Adrenal gland (tissue), 9 donors: ENCODE measurements at regions not wholly inside any gene's neighbourhood (a gene's known extent, or its start where the extent isn't known, plus 50 kb on each side); places are given as distances from the start of the nearest gene placed in this dataset.
A peak's percentile ranks its signal among the peaks of the same experiment; 100 is the strongest.

ENCODE experiments used
- DNase-seq, 7 donors: peaks; one replicate each; pipeline ENCODE4 v3.0.0-alpha.2; 2019 to 2020
- H3K27ac ChIP-seq, 5 donors: fragments of 200-600 bp; sonication (generic) in 4 of 5; 1 replicate in 3 of 5; 2 replicates in 2 of 5; pipeline versions ENCODE4 v1.5.1 to v1.8.0; 2016 to 2020; ENCODE audit warnings: mild to moderate bottlenecking in 1 of 5
- H3K27me3 ChIP-seq: fragments of 200-600 bp; 2 replicates; pipeline ENCODE4 v1.8.0; 2021
- H3K36me3 ChIP-seq, 2 donors: fragments of 200-600 bp; replicated peaks in 1 of 2; 1 replicate in 1 of 2; 2 replicates in 1 of 2; pipeline versions ENCODE4 v1.5.1 to v1.8.0; 2018 to 2022
- H3K4me1 ChIP-seq, 2 donors: fragments of 200-600 bp; replicated peaks in 1 of 2; 1 replicate in 1 of 2; 2 replicates in 1 of 2; pipeline versions ENCODE4 v1.5.1 to v1.8.0; 2018 to 2021
- H3K4me3 ChIP-seq, 4 donors: fragments of 200-600 bp; sonication (generic) in 3 of 4; one replicate each; pipeline ENCODE4 v1.5.1; 2016 to 2018
- H3K9me3 ChIP-seq, 3 donors: fragments of 200-600 bp; sonication (generic) in 1 of 3; replicated peaks in 1 of 3; 1 replicate in 2 of 3; 2 replicates in 1 of 3; pipeline versions ENCODE4 v1.5.1 to v1.8.0; 2016 to 2021
- CTCF ChIP-seq, 6 experiments: fragments of 450-650 bp in 4 of 6; fragments of 200-600 bp in 2 of 6; sonication (generic) in 1 of 6; IDR thresholded peaks; 1 replicate in 5 of 6; 2 replicates in 1 of 6; pipeline versions ENCODE4 v1.5.1 to v1.8.0; 2016 to 2021; ENCODE audit warnings: antibody characterized with exemption in 6 of 6, mild to moderate bottlenecking in 2 of 6, moderate library complexity in 1 of 6
- POLR2A ChIP-seq, 2 donors: fragments of 450-650 bp; IDR thresholded peaks; one replicate each; pipeline ENCODE4 v1.6.1; 2017; ENCODE audit warnings: antibody characterized with exemption in 2 of 2, mild to moderate bottlenecking in 2 of 2, moderate library complexity in 1 of 2
- WGBS, 4 donors: extraction: QIAGEN DNeasy Blood & Tissue Kit in 2 of 4; methylation state at CpG; one replicate each; pipeline versions ENCODE4 v1.1.5 to v1.1.7; 2013 to 2017; 5-methylcytosine and 5-hydroxymethylcytosine counted together
- intact Hi-C, 2 donors: fragments of 100-400 bp; cut with DNase I; formaldehyde crosslinking; loops; one replicate each; pipeline versions ENCODE4 v1.14.1 to v1.15.0; 2022 to 2023
- donor health status: healthy with polysubstance abuse.
- donor health status: Bipolar disorder and iron deficiency.
- donor health status: DM: yes; HTN: yes; CAD: no.
- donor health status: DM: no; HTN: no; CAD: no.
- donor health status: DM: no; HTN: no; CAD: no.

GRCh38 chr10:3892440-3893425, 107.7 kb upstream of the KLF6 start:
- TF ChIP-seq POLR2A (IDR thresholded peaks at IDR 0.05) (no peak), CTCF (IDR thresholded peaks at IDR 0.05) (no peak)

GRCh38 chr10:3891396-3891795, 106.4 kb upstream of the KLF6 start:
- 92 to 95% (median 94%) methylated on average over 3 of the region's 3 CpGs for WGBS, 4 donors
- no peak for TF ChIP-seq POLR2A (IDR thresholded peaks at IDR 0.05)
- H3K4me3 ChIP-seq: no peak overlapping the region
- intact Hi-C loops: no loop called here
- H3K9me3 ChIP-seq: no peaks in the 10 kb centered on the region
- no peaks in the 10 kb centered on the region for H3K27me3 ChIP-seq
- no peaks in the 10 kb centered on the region for H3K36me3 ChIP-seq
- no peak overlapping the region for H3K27ac ChIP-seq
- no peak for DNase-seq
- peaks cover 19% of the 10 kb centered on the region in 2 donors for H3K4me1 ChIP-seq

More at GRCh38 chr10:3892440-3893425, 107.7 kb upstream of the KLF6 start:
- no peak for DNase-seq
- H3K9me3 ChIP-seq: no peaks in the 10 kb centered on the region
- intact Hi-C loops: no loop called here
- H3K27ac ChIP-seq: no peak overlapping the region
- H3K27me3 ChIP-seq: no peaks in the 10 kb centered on the region
- 66 to 84% (median 78%) methylated on average over 9 of the region's 9 CpGs for whole genome bisulfite sequencing, 4 donors
- H3K4me3 ChIP-seq: no peak overlapping the region
- H3K36me3 ChIP-seq: no peaks in the 10 kb centered on the region
- peaks cover 6 to 7% of the 10 kb centered on the region in 2 donors for H3K4me1 ChIP-seq

- DNase-seq: no peak
- 89 to 93% (median 91%) methylated on average over 14 of the region's 14 CpGs for WGBS, 4 donors
- peaks cover 22 to 24% of the 10 kb centered on the region in 2 donors for H3K4me1 ChIP-seq
- peak overlapping the region in 2 of 5 donors; percentile 43 to 55 for H3K27ac ChIP-seq
- H3K36me3 ChIP-seq: no peaks in the 10 kb centered on the region
- H3K4me3 ChIP-seq: no peak overlapping the region
- intact Hi-C loops: no loop called here
- no peaks in the 10 kb centered on the region for H3K27me3 ChIP-seq
- no peak for TF ChIP-seq POLR2A (IDR thresholded peaks at IDR 0.05)
- H3K9me3 ChIP-seq: no peaks in the 10 kb centered on the region
Observed at GRCh38 chr10:3890602-3891352, 105.8 kb upstream of the KLF6 start.

- intact Hi-C loops: no loop called here
- Histone ChIP-seq H3K27me3 (no peaks in the 10 kb centered on the region), H3K9me3 (no peaks in the 10 kb centered on the region), H3K36me3 (no peaks in the 10 kb centered on the region), H3K4me3 (no peak overlapping the region), H3K4me1 (peaks cover 22 to 24% of the 10 kb centered on the region in 2 donors), H3K27ac (peak overlapping the region in 3 of 5 donors; percentile 7 to 55 (median 43))
- TF ChIP-seq CTCF (IDR thresholded peaks at IDR 0.05) (no peak), POLR2A (IDR thresholded peaks at IDR 0.05) (peak in 1 of 2 donors; percentile 36)
- WGBS, 4 donors: 34 to 36% (median 36%) methylated on average over 4 of the region's 4 CpGs
- DNase-seq: peak in 5 of 7 donors; percentile 26 to 73 (median 47)
Observed at GRCh38 chr10:3889961-3890522, 105.0 kb upstream of the KLF6 start.
